SK-N-SH (cell line): ENCODE measurements at regions not wholly inside any gene's neighbourhood (a gene's known extent, or its start where the extent isn't known, plus 50 kb on each side); places are given as distances from the start of the nearest gene placed in this dataset.
A peak's percentile ranks its signal among the peaks of the same experiment; 100 is the strongest.

Experiments
- CTCF ChIA-PET: fragments of 300-600, 350-600 bp; formaldehyde crosslinking; extraction: SDS; loops from one replicate; lab custom pipeline; 2021; lab: Yijun Ruan, JAX
- POLR2A ChIA-PET: fragments of 350-600 bp; sonication (Branson Sonifier 250); formaldehyde crosslinking; extraction: SDS; loops from one replicate; lab custom pipeline; 2020; ENCODE audit warnings: antibody characterized with exemption, inconsistent platforms; lab: Yijun Ruan, JAX
- DNase-seq: peaks from one replicate; pipeline ENCODE4 v3.0.0; 2012
- H2AFZ ChIP-seq: fragments of 200-600 bp; sonication (generic); 2 replicates; pipeline ENCODE4 v1.8.1; 2016; ENCODE audit warnings: antibody characterized with exemption, mild to moderate bottlenecking, low read depth
- H3F3A ChIP-seq: fragments of 200-600 bp; sonication (generic); replicated peaks from 2 replicates; pipeline ENCODE3; 2016; ENCODE audit warnings: antibody characterized with exemption, mild to moderate bottlenecking; ENCODE audit not compliant: insufficient read depth
- H3K27ac ChIP-seq, 2 experiments: fragments of 200-500 bp in 1 of 2; fragments of 200-600 bp in 1 of 2; sonication (Bioruptor generic) in 1 of 2; sonication (generic), shearing (Covaris generic) in 1 of 2; 2 replicates each; pipeline versions ENCODE4 v1.5.1 to v1.6.1; 2014 to 2016; ENCODE audit warnings: low read depth in 2 of 2, inconsistent platforms in 1 of 2, low read length in 1 of 2, mild to moderate bottlenecking in 1 of 2, mixed read lengths in 1 of 2
- H3K27me3 ChIP-seq: fragments of 200-600 bp; sonication (generic), shearing (Covaris generic); 2 replicates; pipeline ENCODE4 v1.6.1; 2016; ENCODE audit warnings: mixed run types; ENCODE audit not compliant: insufficient read depth
- H3K36me3 ChIP-seq, 2 experiments: fragments of 200-500 bp in 1 of 2; fragments of 200-600 bp in 1 of 2; sonication (Bioruptor generic) in 1 of 2; sonication (generic) in 1 of 2; replicated peaks in 1 of 2; 2 replicates each; pipeline versions ENCODE3 to v1.5.1; 2014 to 2016; ENCODE audit warnings: low read length in 1 of 2, mild to moderate bottlenecking in 1 of 2; ENCODE audit not compliant: insufficient read depth in 2 of 2, control insufficient read depth in 1 of 2
- H3K4me1 ChIP-seq, 2 experiments: fragments of 200-500 bp in 1 of 2; fragments of 200-600 bp in 1 of 2; sonication (Bioruptor generic) in 1 of 2; sonication (generic), shearing (Covaris generic) in 1 of 2; 2 replicates each; pipeline versions ENCODE4 v1.5.1 to v1.6.1; 2014 to 2016; ENCODE audit warnings: low read depth in 1 of 2, low read length in 1 of 2, mixed run types in 1 of 2; ENCODE audit not compliant: insufficient read depth in 2 of 2, control insufficient read depth in 1 of 2
- H3K4me2 ChIP-seq: fragments of 200-600 bp; sonication (generic), shearing (Covaris generic); 2 replicates; pipeline ENCODE4 v1.6.1; 2017; ENCODE audit warnings: mixed run types
- H3K4me3 ChIP-seq, 2 experiments: fragments of 200-500 bp in 1 of 2; fragments of 200-600 bp in 1 of 2; sonication (Bioruptor generic) in 1 of 2; sonication (generic), shearing (Covaris generic) in 1 of 2; 2 replicates each; pipeline versions ENCODE4 v1.5.1 to v1.8.1; 2014 to 2016; ENCODE audit warnings: low read depth in 2 of 2, inconsistent platforms in 1 of 2, low read length in 1 of 2, mild to moderate bottlenecking in 1 of 2, mixed read lengths in 1 of 2, moderate library complexity in 1 of 2
- H3K79me2 ChIP-seq: fragments of 200-600 bp; sonication (generic); 2 replicates; pipeline ENCODE4 v1.8.1; 2017; ENCODE audit warnings: mild to moderate bottlenecking; ENCODE audit not compliant: insufficient read depth
- H3K9ac ChIP-seq: fragments of 200-600 bp; sonication (generic); 2 replicates; pipeline ENCODE4 v1.6.1; 2017; ENCODE audit warnings: mixed run types
- H3K9me2 ChIP-seq: fragments of 200-600 bp; sonication (generic); 2 replicates; pipeline ENCODE4 v1.6.1; 2017; ENCODE audit warnings: mixed run types
- H3K9me3 ChIP-seq: fragments of 200-600 bp; sonication (generic); 2 replicates; pipeline ENCODE4 v1.6.1; 2017; ENCODE audit warnings: mixed run types, mild to moderate bottlenecking, moderate library complexity
- H4K20me1 ChIP-seq: fragments of 200-600 bp; sonication (generic); 2 replicates; pipeline ENCODE4 v1.6.1; 2017; ENCODE audit warnings: mild to moderate bottlenecking, mixed run types; ENCODE audit not compliant: insufficient read depth
- EZH2phosphoT487 ChIP-seq: fragments of 200-600 bp; sonication (generic); IDR thresholded peaks from 2 replicates; pipeline ENCODE4 v1.6.1; 2017; ENCODE audit warnings: low read depth, mixed run types, mild to moderate bottlenecking, antibody characterized with exemption, moderate library complexity, borderline replicate concordance
- FOSL2 ChIP-seq: IDR thresholded peaks from 2 replicates; pipeline ENCODE4 v1.4.0; 2012; ENCODE audit warnings: low read depth, mild to moderate bottlenecking, moderate library complexity, borderline replicate concordance
- FOXJ3 ChIP-seq: sonication (generic); formaldehyde crosslinking; IDR thresholded peaks from 2 replicates; pipeline ENCODE4 v1.5.1; 2020; ENCODE audit warnings: mild to moderate bottlenecking, missing genetic modification reagents
- FOXM1 ChIP-seq: IDR thresholded peaks from 2 replicates; pipeline ENCODE4 v1.4.0; 2012; ENCODE audit warnings: low read depth, mild to moderate bottlenecking
- JUND ChIP-seq: IDR thresholded peaks from 2 replicates; pipeline ENCODE4 v1.4.0; 2012
- MEF2A ChIP-seq: IDR thresholded peaks from 2 replicates; pipeline ENCODE4 v1.4.0; 2012; ENCODE audit warnings: low read depth, borderline replicate concordance
- MXI1 ChIP-seq: IDR thresholded peaks from 2 replicates; pipeline ENCODE4 v1.6.1; 2012; ENCODE audit warnings: mild to moderate bottlenecking, low read depth, low read length, improper control_type of control experiment
- NFIC ChIP-seq: IDR thresholded peaks from 2 replicates; pipeline ENCODE4 v1.4.0; 2012; ENCODE audit warnings: borderline replicate concordance
- NRF1 ChIP-seq: IDR thresholded peaks from 2 replicates; pipeline ENCODE4 v1.6.1; 2012; ENCODE audit warnings: low read depth, mild to moderate bottlenecking, low read length
- RAD21 ChIP-seq: IDR thresholded peaks from 2 replicates; pipeline ENCODE4 v1.6.1; 2012; ENCODE audit warnings: mild to moderate bottlenecking, low read length
- RFX5 ChIP-seq: IDR thresholded peaks from 2 replicates; pipeline ENCODE4 v1.6.1; 2012; ENCODE audit warnings: mild to moderate bottlenecking, improper control_type of control experiment, low read length
- SIN3A ChIP-seq: IDR thresholded peaks from 2 replicates; pipeline ENCODE4 v1.6.1; 2012; ENCODE audit warnings: low read depth, mild to moderate bottlenecking, low read length, moderate library complexity, borderline replicate concordance
- TCF12 ChIP-seq: IDR thresholded peaks from 2 replicates; pipeline ENCODE4 v1.4.0; 2012
- WGBS: methylation state at CpG from one replicate; pipeline ENCODE4 v1.1.6; 2017; ENCODE audit warnings: low lambda C conversion rate; 5-methylcytosine and 5-hydroxymethylcytosine counted together
- TF ChIP-seq, protein P1 (sequence below): fragments of 200-600 bp; sonication (generic); IDR thresholded peaks from 2 replicates; pipeline ENCODE4 v1.6.1; 2017; ENCODE audit warnings: antibody characterized with exemption, mild to moderate bottlenecking, moderate library complexity

DNA sequence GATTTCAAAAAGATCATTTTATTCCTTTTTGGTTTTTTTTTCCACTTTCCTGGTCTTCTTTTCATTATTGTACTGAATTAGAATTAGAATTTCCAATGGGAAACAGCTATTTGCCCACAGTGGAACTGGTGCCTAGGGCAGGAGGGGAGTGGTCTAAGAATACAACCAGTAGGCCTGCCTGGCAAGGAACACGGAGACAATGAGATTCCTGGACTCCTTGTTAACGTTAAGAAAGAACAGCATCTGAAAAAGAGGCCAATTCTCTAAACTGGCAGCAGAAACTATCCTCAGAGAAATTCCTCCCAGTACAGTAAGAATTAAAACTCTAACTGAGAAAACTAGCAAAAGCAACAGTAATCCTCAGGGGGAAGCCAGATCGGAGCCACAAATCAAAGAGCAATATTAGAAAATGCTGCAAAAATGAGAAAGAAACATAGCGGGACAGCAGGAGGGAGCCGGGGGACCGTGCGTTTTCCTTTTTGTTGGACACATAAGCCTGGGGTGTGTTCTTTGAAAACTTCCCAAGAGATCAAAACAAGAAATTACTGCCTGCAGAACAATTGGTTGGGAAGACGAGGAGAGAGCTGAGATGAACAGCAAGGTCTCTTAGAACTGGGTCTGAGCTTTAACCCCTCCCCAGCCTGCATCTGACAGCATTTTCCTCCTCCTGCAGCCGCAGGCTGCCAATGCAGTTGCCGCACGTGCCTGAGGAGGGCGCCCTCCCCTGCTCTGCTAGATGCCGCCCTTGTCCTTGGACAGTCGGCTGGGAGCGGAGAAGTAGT is 776.0 kb downstream of the TSN start:
- ChIA-PET POLR2A (no interaction called here), CTCF (interaction anchor here (0.8 to 1.6 kb wide), 5 partner anchors 12 to 450 kb away, joined by 3 to 6 read pairs (median 3); no protein-coding TSS in a partner anchor)
- no peaks in the 10 kb centered on the region for H3K79me2 ChIP-seq
- H3K9ac ChIP-seq, result no peak overlapping the region
- H3K4me2 ChIP-seq, result no peak overlapping the region
- TF ChIP-seq RAD21, result peak; percentile 38
- no peak for TF ChIP-seq NFIC
- no peaks in the 10 kb centered on the region for H4K20me1 ChIP-seq
- DNase-seq, result peak; percentile 28
- no peaks in the 10 kb centered on the region for H3K9me2 ChIP-seq
- WGBS, result 53% methylated on average over 15 of the region's 15 CpGs
- H2AFZ ChIP-seq, result no peak overlapping the region
- no peaks in the 10 kb centered on the region for H3K9me3 ChIP-seq
- peaks cover 0 to 13% of the 10 kb centered on the region in 2 experiments; a peak in 2 of 4 replicates for H3K4me1 ChIP-seq
- H3K27me3 ChIP-seq, result no peaks in the 10 kb centered on the region
- peak overlapping the region in 1 of 2 experiments; percentile 85; a peak in 2 of 4 replicates for H3K27ac ChIP-seq
- H3K36me3 ChIP-seq, result no peaks in the 10 kb centered on the region
- H3K4me3 ChIP-seq, result no peak overlapping the region; a peak in 1 of 4 replicates
- H3F3A ChIP-seq, result no peaks in the 10 kb centered on the region

DNA sequence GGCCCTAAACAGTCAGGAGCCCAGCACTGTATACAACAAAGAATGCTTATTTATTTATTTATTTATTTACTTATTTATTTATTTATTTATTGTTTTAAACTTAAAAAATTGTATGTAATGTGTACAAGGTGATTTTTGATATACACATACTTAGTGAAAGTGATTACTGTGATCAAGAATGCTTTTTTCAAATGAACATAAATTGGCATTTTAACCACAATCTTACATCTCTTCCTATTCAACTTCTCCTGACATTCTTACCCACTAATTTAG is 776.6 kb downstream of the TSN start:
- Histone ChIP-seq H3K36me3 (no peaks in the 10 kb centered on the region), H2AFZ (no peak overlapping the region), H3F3A (no peaks in the 10 kb centered on the region), H3K79me2 (no peaks in the 10 kb centered on the region), H3K9ac (no peak overlapping the region), H3K27ac (no peak overlapping the region), H3K27me3 (no peaks in the 10 kb centered on the region), H3K4me3 (no peak overlapping the region; a peak in 1 of 4 replicates), H3K9me3 (no peaks in the 10 kb centered on the region), H4K20me1 (no peaks in the 10 kb centered on the region), H3K4me2 (no peak overlapping the region), H3K9me2 (no peaks in the 10 kb centered on the region), H3K4me1 (peaks cover 0 to 13% of the 10 kb centered on the region in 2 experiments; a peak in 2 of 4 replicates)
- ChIA-PET POLR2A (no interaction called here), CTCF (interaction anchor here (1.5 to 1.6 kb wide), 2 partner anchors 26 to 30 kb away, joined by 3 to 4 read pairs; no protein-coding TSS in a partner anchor)
- no peak for DNase-seq
- TF ChIP-seq FOSL2 (no peak), MXI1 (no peak), FOXJ3 (CRISPR knock-in tag) (no peak), SIN3A (no peak), NRF1 (no peak), FOXM1 (no peak), RFX5 (no peak), TCF12 (no peak), MEF2A (no peak), EZH2phosphoT487 (no peak), JUND (no peak)
- TF ChIP-seq, protein P1, sequence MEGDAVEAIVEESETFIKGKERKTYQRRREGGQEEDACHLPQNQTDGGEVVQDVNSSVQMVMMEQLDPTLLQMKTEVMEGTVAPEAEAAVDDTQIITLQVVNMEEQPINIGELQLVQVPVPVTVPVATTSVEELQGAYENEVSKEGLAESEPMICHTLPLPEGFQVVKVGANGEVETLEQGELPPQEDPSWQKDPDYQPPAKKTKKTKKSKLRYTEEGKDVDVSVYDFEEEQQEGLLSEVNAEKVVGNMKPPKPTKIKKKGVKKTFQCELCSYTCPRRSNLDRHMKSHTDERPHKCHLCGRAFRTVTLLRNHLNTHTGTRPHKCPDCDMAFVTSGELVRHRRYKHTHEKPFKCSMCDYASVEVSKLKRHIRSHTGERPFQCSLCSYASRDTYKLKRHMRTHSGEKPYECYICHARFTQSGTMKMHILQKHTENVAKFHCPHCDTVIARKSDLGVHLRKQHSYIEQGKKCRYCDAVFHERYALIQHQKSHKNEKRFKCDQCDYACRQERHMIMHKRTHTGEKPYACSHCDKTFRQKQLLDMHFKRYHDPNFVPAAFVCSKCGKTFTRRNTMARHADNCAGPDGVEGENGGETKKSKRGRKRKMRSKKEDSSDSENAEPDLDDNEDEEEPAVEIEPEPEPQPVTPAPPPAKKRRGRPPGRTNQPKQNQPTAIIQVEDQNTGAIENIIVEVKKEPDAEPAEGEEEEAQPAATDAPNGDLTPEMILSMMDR, result no peak
